ENCODE measurements at regions not wholly inside any gene's neighbourhood (a gene's known extent, or its start where the extent isn't known, plus 50 kb on each side); places are given as distances from the start of the nearest gene placed in this dataset.

- Histone ChIP-seq H3K4me1 (ENCODE audit: low read length) (no peaks in the 10 kb centered on the region), H3K27ac (ENCODE audit: low read length) (no peak overlapping the region), H3K36me3 (ENCODE audit: insufficient read depth, low read length) (no peaks in the 10 kb centered on the region), H3K9me3 (ENCODE audit: low read length) (no peaks in the 10 kb centered on the region), H3K4me2 (ENCODE audit: low read depth, low read length, poor library complexity, severe bottlenecking) (no peak overlapping the region), H3K27me3 (ENCODE audit: low read length) (no peaks in the 10 kb centered on the region), H3K9me2 (replicated peaks; ENCODE audit: insufficient read depth, low read length) (no peaks in the 10 kb centered on the region), H3K9ac (ENCODE audit: low read length) (no peak overlapping the region), H4K20me1 (ENCODE audit: insufficient read depth, low read depth, low read length) (no peaks in the 10 kb centered on the region), H3K79me2 (ENCODE audit: low read length) (no peaks in the 10 kb centered on the region), H2AFZ (ENCODE audit: low read length) (no peak overlapping the region), H3K4me3 (ENCODE audit: low read length) (no peak overlapping the region)
- DNase-seq: no peak
Observed at GRCh38 chr18:10074728-10075127, 160.9 kb downstream of the VAPA start.

- Histone ChIP-seq H3K4me2 (ENCODE audit: low read depth, low read length, poor library complexity, severe bottlenecking) (no peak overlapping the region), H3K27ac (ENCODE audit: low read length) (no peak overlapping the region), H3K27me3 (ENCODE audit: low read length) (no peaks in the 10 kb centered on the region), H3K9me2 (replicated peaks; ENCODE audit: insufficient read depth, low read length) (no peaks in the 10 kb centered on the region), H3K9ac (ENCODE audit: low read length) (no peak overlapping the region), H3K9me3 (ENCODE audit: low read length) (no peaks in the 10 kb centered on the region), H3K4me3 (ENCODE audit: low read length) (no peak overlapping the region), H3K4me1 (ENCODE audit: low read length) (no peaks in the 10 kb centered on the region), H3K79me2 (ENCODE audit: low read length) (no peaks in the 10 kb centered on the region), H4K20me1 (ENCODE audit: insufficient read depth, low read depth, low read length) (no peaks in the 10 kb centered on the region), H3K36me3 (ENCODE audit: insufficient read depth, low read length) (no peaks in the 10 kb centered on the region), H2AFZ (ENCODE audit: low read length) (no peak overlapping the region)
- DNase-seq: no peak
Observed at GRCh38 chr18:10076502-10077030, 162.8 kb downstream of the VAPA start.

GRCh38 chr18:10077986-10078385, 164.2 kb downstream of the VAPA start:
- Histone ChIP-seq H3K36me3 (ENCODE audit: insufficient read depth, low read length) (no peaks in the 10 kb centered on the region), H3K9me2 (replicated peaks; ENCODE audit: insufficient read depth, low read length) (no peaks in the 10 kb centered on the region), H2AFZ (ENCODE audit: low read length) (no peak overlapping the region), H4K20me1 (ENCODE audit: insufficient read depth, low read depth, low read length) (no peaks in the 10 kb centered on the region), H3K9ac (ENCODE audit: low read length) (no peak overlapping the region), H3K27ac (ENCODE audit: low read length) (no peak overlapping the region), H3K27me3 (ENCODE audit: low read length) (no peaks in the 10 kb centered on the region), H3K79me2 (ENCODE audit: low read length) (no peaks in the 10 kb centered on the region), H3K9me3 (ENCODE audit: low read length) (no peaks in the 10 kb centered on the region; the same call in 1 of the 2 replicates), H3K4me1 (ENCODE audit: low read length) (no peaks in the 10 kb centered on the region), H3K4me2 (ENCODE audit: low read depth, low read length, poor library complexity, severe bottlenecking) (no peak overlapping the region), H3K4me3 (ENCODE audit: low read length) (no peak overlapping the region)
- DNase-seq: no peak

GRCh38 chr18:10080372-10080771, 166.6 kb downstream of the VAPA start:
- Histone ChIP-seq H3K27ac (ENCODE audit: low read length) (no peak overlapping the region), H3K4me1 (ENCODE audit: low read length) (no peaks in the 10 kb centered on the region), H3K4me2 (ENCODE audit: low read depth, low read length, poor library complexity, severe bottlenecking) (no peak overlapping the region), H3K9ac (ENCODE audit: low read length) (no peak overlapping the region), H3K27me3 (ENCODE audit: low read length) (no peaks in the 10 kb centered on the region), H2AFZ (ENCODE audit: low read length) (no peak overlapping the region), H3K9me2 (replicated peaks; ENCODE audit: insufficient read depth, low read length) (no peaks in the 10 kb centered on the region), H3K4me3 (ENCODE audit: low read length) (no peak overlapping the region), H3K9me3 (ENCODE audit: low read length) (peaks cover 7% of the 10 kb centered on the region), H3K79me2 (ENCODE audit: low read length) (no peaks in the 10 kb centered on the region), H4K20me1 (ENCODE audit: insufficient read depth, low read depth, low read length) (no peaks in the 10 kb centered on the region), H3K36me3 (ENCODE audit: insufficient read depth, low read length) (no peaks in the 10 kb centered on the region)
- DNase-seq: no peak

GRCh38 chr18:10081492-10081891, 167.7 kb downstream of the VAPA start:
- peaks cover 7% of the 10 kb centered on the region for H3K9me3 ChIP-seq (ENCODE audit: low read length)

GRCh38 chr18:10085416-10085815, 171.6 kb downstream of the VAPA start:
- Histone ChIP-seq H3K27me3 (ENCODE audit: low read length) (no peaks in the 10 kb centered on the region), H4K20me1 (ENCODE audit: insufficient read depth, low read depth, low read length) (no peaks in the 10 kb centered on the region), H3K9me3 (ENCODE audit: low read length) (peaks cover 7% of the 10 kb centered on the region), H3K4me2 (ENCODE audit: low read depth, low read length, poor library complexity, severe bottlenecking) (no peak overlapping the region), H3K9me2 (replicated peaks; ENCODE audit: insufficient read depth, low read length) (no peaks in the 10 kb centered on the region), H3K36me3 (ENCODE audit: insufficient read depth, low read length) (no peaks in the 10 kb centered on the region), H3K4me3 (ENCODE audit: low read length) (no peak overlapping the region), H3K4me1 (ENCODE audit: low read length) (no peaks in the 10 kb centered on the region), H3K27ac (ENCODE audit: low read length) (no peak overlapping the region), H2AFZ (ENCODE audit: low read length) (no peak overlapping the region), H3K9ac (ENCODE audit: low read length) (no peak overlapping the region), H3K79me2 (ENCODE audit: low read length) (no peaks in the 10 kb centered on the region)
- DNase-seq: no peak

More at GRCh38 chr18:10081492-10081891, 167.7 kb downstream of the VAPA start:
- no peak overlapping the region for H3K4me3 ChIP-seq (ENCODE audit: low read length)
- H3K9me2 ChIP-seq (replicated peaks; ENCODE audit: insufficient read depth, low read length): no peaks in the 10 kb centered on the region
- no peaks in the 10 kb centered on the region for H3K36me3 ChIP-seq (ENCODE audit: insufficient read depth, low read length)
- no peak overlapping the region for H3K4me2 ChIP-seq (ENCODE audit: low read depth, low read length, poor library complexity, severe bottlenecking)
- H3K27ac ChIP-seq (ENCODE audit: low read length): no peak overlapping the region
- DNase-seq: no peak
- no peak overlapping the region for H3K9ac ChIP-seq (ENCODE audit: low read length)
- no peaks in the 10 kb centered on the region for H3K79me2 ChIP-seq (ENCODE audit: low read length)
- no peaks in the 10 kb centered on the region for H4K20me1 ChIP-seq (ENCODE audit: insufficient read depth, low read depth, low read length)
- H3K27me3 ChIP-seq (ENCODE audit: low read length): no peaks in the 10 kb centered on the region
- H2AFZ ChIP-seq (ENCODE audit: low read length): no peak overlapping the region
- no peaks in the 10 kb centered on the region for H3K4me1 ChIP-seq (ENCODE audit: low read length)

- Histone ChIP-seq H3K4me1 (ENCODE audit: low read length) (no peaks in the 10 kb centered on the region), H4K20me1 (ENCODE audit: insufficient read depth, low read depth, low read length) (no peaks in the 10 kb centered on the region), H3K4me3 (ENCODE audit: low read length) (no peak overlapping the region), H3K36me3 (ENCODE audit: insufficient read depth, low read length) (no peaks in the 10 kb centered on the region), H3K27me3 (ENCODE audit: low read length) (no peaks in the 10 kb centered on the region), H3K9me2 (replicated peaks; ENCODE audit: insufficient read depth, low read length) (no peaks in the 10 kb centered on the region), H3K9ac (ENCODE audit: low read length) (no peak overlapping the region), H3K79me2 (ENCODE audit: low read length) (no peaks in the 10 kb centered on the region), H3K27ac (ENCODE audit: low read length) (no peak overlapping the region), H2AFZ (ENCODE audit: low read length) (no peak overlapping the region), H3K9me3 (ENCODE audit: low read length) (peaks cover 7% of the 10 kb centered on the region), H3K4me2 (ENCODE audit: low read depth, low read length, poor library complexity, severe bottlenecking) (no peak overlapping the region)
- no peak for DNase-seq
Observed at GRCh38 chr18:10085876-10086275, 172.1 kb downstream of the VAPA start.

- Histone ChIP-seq H4K20me1 (ENCODE audit: insufficient read depth, low read depth, low read length) (no peaks in the 10 kb centered on the region), H3K9me3 (ENCODE audit: low read length) (peaks cover 7% of the 10 kb centered on the region), H3K36me3 (ENCODE audit: insufficient read depth, low read length) (no peaks in the 10 kb centered on the region), H3K79me2 (ENCODE audit: low read length) (no peaks in the 10 kb centered on the region), H3K27ac (ENCODE audit: low read length) (no peak overlapping the region), H3K27me3 (ENCODE audit: low read length) (no peaks in the 10 kb centered on the region), H2AFZ (ENCODE audit: low read length) (no peak overlapping the region), H3K4me2 (ENCODE audit: low read depth, low read length, poor library complexity, severe bottlenecking) (no peak overlapping the region), H3K9ac (ENCODE audit: low read length) (no peak overlapping the region), H3K9me2 (replicated peaks; ENCODE audit: insufficient read depth, low read length) (no peaks in the 10 kb centered on the region), H3K4me1 (ENCODE audit: low read length) (no peaks in the 10 kb centered on the region), H3K4me3 (ENCODE audit: low read length) (no peak overlapping the region)
- DNase-seq: no peak
Observed at GRCh38 chr18:10086458-10087210, 172.8 kb downstream of the VAPA start.
